Pulmonary artery endothelial cell (primary cell): ENCODE measurements at regions not wholly inside any gene's neighbourhood (a gene's known extent, or its start where the extent isn't known, plus 50 kb on each side); places are given as distances from the start of the nearest gene placed in this dataset.

Source experiments
- DNase-seq: peaks from one replicate; pipeline ENCODE4 v3.0.0-alpha.2; 2011; ENCODE audit warnings: low read depth, low spot score

DNA sequence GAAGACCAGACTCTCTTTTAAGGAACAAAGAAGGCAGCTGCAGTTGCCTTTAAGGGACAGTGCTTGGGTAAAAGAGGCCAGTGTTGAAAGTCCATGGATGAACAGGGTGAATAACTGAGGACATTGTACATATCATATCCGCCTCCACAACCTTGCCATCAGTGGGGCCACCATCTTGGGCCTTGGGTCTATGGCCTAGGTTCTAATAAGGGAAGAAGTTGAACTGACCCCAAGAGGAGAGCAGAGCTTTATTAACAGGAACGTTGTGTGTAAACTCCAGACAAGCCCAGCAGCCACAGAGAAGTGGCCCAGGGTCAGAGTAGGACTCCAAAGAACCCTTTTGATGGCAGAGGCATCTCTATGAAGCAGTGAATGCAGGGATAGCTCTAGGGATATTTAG, 332.8 kb downstream of the CYP26B1 start:
- no peak for DNase-seq

DNA sequence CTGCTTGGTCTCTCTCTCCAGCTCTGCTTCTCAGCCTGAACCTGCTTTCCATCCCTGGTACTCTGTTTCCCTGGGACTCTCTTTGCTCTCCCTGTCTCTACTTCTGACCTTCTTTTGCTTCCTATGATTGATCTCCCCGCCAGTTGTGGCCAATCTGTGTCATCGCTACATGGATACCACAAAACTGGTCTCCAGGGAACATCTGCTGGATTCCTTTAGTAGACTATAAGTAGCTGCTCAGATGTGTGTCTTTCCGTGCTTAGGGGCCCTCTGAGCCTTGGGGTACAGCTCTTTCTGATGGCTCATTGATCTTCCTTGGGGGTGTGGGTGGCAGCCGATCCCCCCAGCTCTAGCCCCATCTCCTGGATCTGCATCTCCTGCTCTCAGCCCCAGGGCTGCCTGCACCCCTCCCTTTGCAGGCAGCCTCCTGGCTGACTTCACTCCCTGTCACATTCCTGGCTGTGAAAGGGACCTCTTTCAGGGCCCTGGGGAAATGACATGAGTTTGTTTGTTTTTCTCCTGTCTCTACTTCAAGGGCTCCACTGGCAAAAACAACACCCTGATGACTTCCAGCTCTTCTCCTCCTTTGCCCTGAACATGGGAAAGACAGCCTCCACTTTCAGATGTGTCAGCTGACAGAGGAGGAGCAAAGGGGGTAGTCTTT, 333.7 kb downstream of the CYP26B1 start:
- no peak for DNase-seq

DNA sequence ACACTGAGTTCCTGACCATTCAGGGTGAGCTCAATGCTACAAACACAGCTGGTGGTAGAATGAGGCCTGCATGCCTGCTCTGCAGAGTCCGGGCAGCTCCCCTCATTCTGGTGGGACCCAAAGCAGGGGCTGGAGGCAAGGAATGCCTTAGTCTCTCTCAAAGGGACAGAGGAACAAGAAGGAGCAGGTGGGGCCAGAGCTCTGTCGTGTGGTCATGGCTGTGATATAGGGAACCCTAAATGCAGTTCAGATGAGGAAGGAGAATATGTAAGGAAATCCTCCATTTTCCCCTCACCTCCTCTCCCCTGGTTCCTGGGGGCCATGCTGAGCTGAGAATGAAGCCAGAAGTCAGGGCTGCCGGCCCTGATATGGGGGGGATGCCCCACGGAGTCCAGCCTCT, 334.3 kb downstream of the CYP26B1 start:
- no peak for DNase-seq

DNA sequence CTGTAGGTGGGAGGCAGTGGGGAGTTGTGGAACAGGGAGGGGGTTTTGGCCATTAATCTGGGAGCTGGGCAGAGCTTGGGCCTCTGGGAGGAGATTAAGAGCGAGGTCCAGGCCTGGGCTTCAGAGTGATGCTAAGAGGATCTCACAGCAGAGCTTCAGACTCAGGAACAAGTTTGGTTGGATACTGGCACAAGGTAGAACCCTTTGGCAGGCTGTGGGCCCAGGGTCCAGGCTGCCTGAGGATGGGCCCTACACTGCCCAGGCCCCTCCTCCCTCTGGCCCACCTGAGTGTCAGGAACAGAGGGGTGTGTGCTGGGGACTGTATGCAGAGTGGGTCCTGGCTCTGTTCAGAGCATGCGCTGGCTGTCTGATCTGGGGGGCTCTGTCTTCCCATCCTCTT, 334.9 kb downstream of the CYP26B1 start:
- no peak for DNase-seq

DNA sequence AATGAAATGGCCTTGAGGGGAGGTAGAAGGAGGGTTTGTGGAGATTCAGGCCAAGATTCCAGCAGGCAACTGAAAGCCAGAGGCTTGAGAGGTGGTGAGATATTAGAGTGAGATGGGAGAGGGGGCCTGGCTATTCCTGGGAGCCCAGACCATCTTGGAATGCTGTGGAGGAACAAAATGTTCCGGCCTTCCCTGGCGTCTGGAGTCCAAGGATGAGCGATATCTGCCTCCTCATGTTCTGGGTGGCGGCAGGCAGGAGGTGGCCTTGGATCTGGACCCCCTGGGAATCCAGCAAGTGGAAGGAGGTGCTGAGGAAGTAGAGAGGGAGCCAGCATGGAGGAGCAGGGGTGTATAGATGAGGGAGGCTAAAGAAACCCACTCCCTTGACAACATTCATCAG, 335.9 kb downstream of the CYP26B1 start:
- no peak for DNase-seq

DNA sequence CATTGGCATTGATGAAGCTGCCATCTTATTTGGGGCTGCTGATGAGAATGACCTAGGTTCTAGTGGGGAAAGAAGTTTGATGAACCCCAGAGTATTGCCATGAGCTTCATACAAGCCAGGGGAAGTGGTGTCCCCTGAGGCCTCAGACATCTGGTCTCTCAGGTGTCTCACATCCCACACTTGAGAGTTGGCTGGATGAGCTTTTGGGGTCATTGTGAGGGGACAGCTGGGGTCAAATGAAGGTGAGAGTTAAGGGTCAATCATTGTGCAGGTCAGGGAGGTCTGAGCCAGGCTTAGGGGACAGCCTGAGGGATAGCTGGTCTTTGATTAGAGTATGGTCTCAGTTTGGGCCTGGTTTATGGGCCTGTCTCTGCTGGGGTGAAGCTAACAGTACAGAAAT, 336.5 kb downstream of the CYP26B1 start:
- no peak for DNase-seq

DNA sequence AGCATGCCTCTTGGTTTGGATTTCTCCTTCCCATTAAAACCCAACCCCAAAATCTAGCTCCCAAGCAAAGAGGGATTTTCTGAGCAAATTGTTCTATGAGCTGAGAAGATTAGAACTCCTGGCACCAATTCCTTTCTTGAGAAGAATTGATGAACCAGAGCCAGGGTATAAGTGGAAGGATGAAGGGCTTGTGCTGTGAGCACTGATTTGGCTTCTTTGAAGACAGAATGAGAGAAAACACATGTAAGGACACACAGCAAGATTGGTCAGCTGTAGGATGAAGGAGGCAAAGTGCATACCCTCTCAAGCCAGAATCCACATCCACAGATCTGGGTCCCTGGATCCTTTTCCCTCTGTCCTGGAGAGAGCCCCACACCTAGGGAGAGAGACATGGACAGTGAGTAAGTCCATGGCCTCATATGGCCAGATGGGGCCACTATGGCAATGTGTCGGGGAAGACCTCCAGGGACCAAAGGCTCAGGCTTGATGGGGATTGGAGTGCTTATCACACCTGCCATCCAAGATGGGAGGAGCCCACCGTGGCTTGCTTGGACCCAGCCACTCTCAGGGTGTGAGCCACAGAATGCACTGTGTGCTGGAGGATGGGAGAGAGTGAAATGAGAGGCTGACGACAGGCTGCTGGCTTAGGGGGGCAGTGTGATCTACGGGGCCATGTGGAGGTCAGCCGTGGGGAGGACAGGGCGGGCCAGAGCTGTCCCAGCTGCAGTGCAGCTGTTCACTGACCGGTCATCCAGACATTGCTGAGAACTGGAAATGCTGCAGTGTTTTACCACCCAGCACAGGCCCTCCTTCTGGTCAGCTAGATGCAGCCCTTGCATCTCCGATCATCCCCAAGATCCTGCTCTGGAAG, 339.8 kb downstream of the CYP26B1 start:
- no peak for DNase-seq

DNA sequence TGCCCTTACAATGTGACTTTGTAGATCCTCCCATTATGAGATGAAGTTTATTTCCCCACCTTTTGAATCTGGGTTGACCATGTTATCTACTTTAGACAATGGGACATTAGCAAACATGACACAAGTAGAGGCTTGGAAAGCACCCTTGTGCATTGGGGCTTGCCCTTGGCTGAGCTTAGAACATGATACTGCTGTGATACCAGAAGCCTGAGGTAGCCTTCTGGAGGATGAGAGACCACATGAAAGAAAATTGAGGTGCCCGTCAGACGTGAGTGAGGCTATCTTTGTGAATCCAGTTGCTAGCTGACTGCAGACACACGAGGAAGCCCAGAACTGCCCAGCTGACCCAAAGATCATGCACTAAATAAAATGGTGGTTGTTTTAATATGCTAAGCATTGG, 341.2 kb downstream of the CYP26B1 start:
- DNase-seq: no peak

DNA sequence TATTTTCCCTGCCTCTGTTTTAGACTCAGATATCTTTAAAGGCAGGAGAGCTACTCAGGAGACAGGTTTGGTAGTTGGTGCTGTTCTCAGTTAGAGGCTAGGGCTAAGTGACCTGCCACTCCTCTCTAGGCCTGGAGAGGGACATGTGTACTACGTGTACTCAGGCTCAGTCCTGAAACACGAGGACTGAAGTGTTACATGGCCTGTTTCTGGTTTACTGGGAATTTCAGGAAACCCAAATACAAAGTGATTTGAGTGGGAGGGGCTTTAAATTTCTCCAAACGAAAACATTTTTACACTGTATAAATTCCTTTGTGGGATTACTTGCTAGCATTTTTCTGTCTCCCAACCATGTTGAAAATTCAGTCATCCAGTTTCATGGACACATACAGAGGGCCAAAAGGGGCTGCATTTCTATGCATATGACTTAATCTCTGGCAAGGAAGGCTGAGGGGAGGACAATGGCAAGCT, 343.3 kb downstream of the CYP26B1 start:
- no peak for DNase-seq

DNA sequence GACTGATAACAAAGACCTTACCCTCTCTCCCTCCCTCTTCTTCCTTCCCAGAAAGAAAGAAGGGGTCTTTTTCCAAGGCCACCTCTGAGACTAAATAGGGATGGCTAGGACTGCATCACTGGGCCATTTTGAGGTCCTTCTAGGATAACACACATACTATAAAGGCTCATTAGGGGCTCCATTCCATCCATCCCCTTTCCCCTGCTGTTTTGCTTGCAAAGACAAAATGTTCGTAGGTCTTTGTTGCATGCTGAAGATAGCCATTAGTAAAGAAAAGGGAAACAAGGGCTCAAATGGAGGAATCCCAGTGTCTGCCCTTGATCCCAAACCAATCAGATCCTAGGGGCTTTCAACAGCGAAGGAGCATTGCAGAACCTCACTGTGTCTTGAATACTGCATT, 344.3 kb downstream of the CYP26B1 start:
- no peak for DNase-seq

DNA sequence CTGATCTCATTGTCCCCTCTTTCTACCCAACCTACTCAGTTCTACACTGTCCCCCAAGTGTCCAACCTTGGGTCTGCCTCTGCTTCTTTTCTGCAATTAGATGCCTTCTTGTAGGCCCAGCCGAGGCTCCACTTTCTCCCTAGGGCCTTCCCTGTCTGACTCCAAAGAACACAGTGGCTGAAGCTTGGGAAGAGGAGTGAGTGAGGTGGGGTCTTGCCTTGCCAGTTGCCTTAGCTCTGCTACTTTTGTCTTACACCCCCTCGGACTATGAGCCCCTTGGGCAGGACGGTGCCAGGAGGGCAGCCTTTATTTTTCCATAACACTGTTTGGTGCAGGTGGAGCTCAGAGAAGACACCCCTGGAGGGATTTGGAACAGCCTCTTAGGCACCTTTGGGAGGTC, 345.1 kb downstream of the CYP26B1 start:
- no peak for DNase-seq

DNA sequence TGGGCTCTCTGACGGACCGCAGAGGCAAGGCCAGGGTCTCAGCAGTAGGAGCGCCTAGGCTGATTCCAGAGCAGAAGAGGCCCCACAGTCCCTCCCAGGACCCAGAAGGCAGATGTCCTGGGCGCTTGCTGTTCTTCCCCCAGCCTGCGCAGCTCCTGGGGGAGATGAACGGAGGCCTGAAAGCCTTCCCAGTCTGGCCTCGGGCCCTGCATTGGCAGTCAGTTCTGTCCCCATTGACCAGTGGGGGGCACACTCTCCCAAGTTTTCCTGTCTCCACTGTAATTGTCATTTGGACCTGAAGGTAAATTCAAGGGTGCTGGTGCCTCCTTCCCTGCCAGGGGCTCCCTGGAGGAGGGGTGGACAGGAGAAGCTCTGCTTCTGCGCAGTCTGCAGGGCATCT, 345.7 kb downstream of the CYP26B1 start:
- DNase-seq: peak; percentile 13

DNA sequence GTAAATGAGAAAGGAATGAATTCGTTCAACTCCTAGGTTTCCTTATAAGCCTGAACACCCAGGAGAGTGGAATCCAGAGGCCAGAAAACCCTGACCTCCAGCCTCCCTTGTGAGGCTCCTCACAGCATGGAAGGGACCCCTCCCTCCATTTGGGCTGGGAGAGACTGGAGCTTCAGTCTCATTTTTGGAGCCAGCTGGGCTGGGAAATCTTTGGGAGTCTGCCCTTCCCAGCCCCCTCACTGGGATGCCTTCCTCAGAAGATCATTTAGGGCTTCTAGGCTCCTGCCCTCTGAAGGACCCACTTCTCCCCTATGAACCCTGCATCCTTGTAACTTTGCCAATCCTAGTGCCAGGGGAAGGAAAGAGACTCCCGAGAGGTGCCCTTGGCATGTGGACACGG, 346.1 kb downstream of the CYP26B1 start:
- no peak for DNase-seq

DNA sequence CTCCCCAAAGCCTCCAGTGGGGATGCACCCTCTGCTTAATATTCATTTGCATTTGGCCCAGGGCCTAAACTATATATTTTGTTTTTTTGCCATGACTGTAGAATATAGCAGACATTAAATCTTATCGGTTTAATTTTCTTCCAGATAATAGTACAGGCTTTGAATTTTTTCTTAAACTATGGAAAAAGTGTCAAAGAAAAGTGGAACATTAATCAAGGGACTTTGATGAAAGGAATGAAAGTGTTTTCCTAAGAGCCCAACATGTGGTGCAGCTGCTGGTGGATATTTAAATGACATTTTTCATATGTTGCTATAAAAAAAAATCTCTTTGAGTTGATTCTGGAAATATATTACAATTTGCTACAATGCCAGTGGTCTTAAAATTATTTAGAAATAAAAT, 346.8 kb downstream of the CYP26B1 start:
- DNase-seq: no peak

DNA sequence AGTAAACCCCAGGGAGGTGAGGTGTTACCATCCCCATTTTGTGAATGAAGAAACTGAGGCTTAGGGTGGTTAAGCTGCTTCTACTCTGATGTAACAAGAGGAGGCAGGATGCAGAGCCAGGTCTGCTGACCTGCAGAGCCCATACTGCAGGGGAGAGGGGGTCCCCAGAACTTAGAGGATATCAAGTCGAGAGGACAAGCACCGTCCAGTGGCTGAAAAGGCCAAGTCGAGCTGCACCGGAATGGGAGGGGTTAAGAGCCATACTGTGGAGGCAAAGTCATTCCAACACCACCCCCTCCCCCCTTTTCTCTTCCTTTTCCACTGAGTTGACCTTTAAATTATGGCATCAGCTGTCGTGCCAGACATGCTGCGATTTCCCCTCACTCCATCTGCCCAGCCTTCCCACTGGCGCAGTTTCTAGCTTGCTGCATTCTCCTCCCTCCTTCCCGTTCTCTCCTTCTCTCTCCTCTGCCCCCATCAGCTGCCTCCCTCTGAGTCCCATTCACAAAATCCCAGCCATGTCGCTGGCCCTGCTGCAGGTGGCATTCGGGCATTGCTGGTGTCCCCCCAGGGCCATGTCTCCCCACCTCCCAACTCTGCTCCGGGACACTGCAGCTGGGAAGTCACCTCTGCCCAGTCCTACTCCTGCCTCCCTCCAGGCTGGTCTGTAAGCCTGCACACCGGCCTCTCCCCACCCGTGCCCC, 346.9 kb downstream of the DYSF start:
- no peak for DNase-seq

DNA sequence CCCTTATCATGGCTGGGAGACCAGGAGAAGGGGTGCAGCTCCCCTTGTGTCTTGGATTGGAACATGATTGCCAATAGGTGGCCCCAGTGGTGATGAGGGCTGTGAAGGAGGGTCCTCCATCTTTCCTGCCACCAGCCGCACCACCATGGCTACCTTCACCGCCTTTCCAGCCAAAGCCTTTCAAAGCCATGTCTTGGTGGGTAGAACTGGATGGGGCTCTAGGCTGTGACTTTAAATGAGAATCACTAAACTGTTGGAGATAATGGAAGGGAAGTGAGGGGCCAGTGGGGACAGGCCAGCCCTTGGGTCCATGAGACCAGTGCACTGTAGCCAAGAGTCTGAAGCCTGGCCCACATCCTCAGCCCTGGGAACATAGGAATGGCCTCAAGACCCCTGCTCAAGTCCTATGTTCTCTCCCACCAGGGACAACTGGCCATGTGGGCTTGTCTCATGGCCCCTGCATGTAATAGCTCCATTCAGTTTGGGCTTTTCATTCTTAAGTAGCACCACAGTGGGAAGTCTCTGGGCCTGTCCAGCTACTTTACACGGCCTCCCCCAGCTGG, 345.7 kb downstream of the DYSF start:
- no peak for DNase-seq

DNA sequence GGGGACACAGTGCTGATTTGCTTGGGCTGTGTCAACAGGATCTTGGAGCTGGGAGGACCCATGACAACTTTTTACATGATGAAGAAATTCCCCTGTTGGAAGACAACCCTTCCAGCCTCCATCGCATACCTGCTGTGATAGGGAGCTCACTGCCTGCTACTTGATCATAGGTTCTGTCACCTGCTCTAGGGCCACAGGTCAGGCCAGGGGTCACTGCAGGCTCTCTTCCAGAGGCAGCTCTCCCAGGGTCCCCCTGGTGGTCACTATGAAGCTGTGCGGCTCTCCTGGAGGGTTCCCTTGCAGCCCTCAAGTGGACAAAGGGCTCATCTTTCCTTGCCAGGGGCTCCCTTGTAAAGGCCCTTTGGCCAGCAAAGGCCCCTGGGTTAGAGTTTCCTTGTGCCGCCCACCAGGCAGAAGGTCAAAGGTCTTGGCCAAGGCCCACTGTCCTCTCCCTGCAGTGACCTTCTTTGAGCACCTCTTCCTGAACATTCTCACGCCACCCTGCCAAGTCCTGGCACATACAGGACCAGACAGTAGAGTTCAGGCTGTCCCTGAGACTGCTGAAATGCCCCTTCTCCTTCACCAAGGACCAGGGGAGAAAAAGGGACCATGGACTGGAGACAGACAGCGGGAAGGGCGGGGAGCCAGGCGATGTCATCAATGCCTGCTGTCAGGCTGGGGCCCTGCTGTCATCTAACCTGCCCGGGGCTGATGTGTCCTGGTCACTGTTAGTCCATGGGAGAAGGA, 345.1 kb downstream of the DYSF start:
- no peak for DNase-seq

DNA sequence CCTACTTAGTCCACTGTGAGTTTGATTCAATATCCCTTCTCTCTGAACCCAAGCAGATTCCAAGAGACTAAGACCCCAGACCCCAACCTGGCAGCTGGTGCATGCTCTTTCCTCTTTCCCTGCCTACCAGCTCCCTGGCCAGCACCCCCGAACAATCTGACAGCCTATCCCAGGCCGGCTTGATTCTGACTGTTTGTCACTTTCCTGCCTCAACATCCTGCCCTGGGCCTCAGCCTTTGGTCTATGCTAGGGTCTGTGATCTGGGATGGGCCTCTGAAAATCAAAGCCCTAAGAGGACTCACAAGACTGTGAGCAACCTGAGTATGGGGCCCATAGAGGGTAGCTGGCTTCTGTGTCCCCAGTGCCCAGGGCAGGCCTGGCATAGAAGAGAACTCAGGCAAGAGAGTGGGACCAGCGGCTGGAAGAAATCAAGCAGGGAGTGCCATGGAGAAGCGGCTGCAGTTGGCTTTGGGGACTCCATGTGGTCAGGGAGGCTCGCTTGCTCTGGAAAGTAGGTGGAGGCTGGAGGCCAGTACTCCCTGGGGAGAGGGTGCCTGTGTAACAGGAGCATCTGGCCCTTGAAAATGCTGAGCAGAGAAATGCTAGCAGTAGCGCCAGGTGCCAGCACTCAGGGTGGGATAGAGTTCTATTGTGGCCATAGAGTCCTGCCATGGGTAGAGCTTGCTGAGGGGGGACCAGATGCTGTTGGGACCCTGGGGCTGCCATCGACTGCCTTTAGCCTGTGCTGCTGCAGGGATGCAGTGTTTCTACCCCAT, 343.9 kb downstream of the DYSF start:
- DNase-seq: no peak

DNA sequence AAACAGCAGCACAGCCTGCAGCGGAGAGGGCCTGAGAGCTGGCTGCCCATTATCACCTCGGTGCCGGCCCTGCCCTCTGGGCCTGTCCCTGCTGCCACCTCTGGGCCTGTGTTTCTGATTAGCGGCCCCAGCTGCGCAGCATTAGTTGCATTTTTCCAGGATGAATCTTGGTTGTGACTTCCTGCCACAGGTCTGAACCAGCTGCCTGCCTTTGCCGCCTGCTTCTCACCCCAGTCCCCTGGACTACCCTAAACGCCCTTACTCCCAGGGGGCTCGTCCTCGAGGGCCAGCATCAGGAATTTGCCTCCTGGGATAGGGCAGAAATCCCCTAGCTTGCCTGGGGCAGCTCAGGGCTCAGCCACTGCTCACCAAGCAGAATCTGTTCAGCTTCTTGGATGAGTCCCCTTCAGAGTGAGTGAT, 342.8 kb downstream of the DYSF start:
- no peak for DNase-seq

DNA sequence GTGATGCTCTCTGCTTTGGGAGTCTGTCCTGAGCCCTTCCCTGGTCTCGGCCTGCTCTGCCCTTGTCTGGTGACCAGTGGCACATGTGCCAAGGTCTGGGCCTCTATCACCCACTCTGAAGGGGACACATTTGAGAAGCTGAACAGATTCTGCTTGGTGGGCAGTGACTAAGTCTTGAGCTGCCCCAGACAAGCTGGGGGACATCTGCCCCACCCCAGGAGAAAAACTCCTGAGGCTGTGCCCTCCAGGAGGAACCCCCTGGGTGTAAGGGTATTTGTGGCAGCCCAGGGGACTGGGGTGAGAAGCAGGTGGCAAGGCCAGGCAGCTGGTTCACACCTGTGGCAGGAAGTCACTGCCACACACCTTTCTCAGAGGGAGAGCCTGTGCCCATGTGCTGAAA, 342.1 kb downstream of the DYSF start:
- DNase-seq: no peak

DNA sequence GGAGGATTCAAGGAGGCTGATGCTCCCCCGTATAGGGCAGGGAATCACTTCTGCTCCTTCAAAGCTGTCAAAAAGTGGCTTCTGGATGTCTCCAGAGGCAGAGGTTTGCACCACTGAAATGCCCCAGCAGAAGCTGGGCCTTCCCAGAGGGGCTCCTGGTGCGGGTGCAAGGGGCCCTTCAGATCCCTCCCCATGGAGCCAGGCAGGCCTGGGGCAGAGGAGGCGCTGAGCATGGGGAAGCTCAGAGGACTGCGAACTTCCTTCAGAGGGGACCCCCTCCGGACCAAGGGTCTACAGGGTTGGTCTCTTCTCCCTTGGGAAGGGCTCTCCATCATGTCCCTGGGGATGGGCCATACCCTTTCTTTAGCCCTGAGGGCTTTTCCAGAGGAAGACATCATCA, 341.2 kb downstream of the DYSF start:
- DNase-seq: no peak
